ENCODE measurements at regions not wholly inside any gene's neighbourhood (a gene's known extent, or its start where the extent isn't known, plus 50 kb on each side); places are given as distances from the start of the nearest gene placed in this dataset.

- no peak for TF ChIP-seq TEAD4 (CRISPR knock-in tag; IDR thresholded peaks at IDR 0.05)
- TF ChIP-seq, protein P1, sequence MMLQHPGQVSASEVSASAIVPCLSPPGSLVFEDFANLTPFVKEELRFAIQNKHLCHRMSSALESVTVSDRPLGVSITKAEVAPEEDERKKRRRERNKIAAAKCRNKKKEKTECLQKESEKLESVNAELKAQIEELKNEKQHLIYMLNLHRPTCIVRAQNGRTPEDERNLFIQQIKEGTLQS (CRISPR knock-in tag; conservative IDR thresholded peaks at IDR 0.05), result no peak
- TF ChIP-seq CTCF (IDR thresholded peaks at IDR 0.05), result no peak
- no peak for TF ChIP-seq ESRRA (CRISPR knock-in tag; IDR thresholded peaks at IDR 0.05; ENCODE audit: borderline replicate concordance)
- no peak for TF ChIP-seq E2F5 (CRISPR knock-in tag; IDR thresholded peaks at IDR 0.05)
These were observed 467.4 kb upstream of the SETBP1 start for GRCh38 chr18:44213293-44213692.
